ENCODE measurements at regions not wholly inside any gene's neighbourhood (a gene's known extent, or its start where the extent isn't known, plus 50 kb on each side); places are given as distances from the start of the nearest gene placed in this dataset.

DNA sequence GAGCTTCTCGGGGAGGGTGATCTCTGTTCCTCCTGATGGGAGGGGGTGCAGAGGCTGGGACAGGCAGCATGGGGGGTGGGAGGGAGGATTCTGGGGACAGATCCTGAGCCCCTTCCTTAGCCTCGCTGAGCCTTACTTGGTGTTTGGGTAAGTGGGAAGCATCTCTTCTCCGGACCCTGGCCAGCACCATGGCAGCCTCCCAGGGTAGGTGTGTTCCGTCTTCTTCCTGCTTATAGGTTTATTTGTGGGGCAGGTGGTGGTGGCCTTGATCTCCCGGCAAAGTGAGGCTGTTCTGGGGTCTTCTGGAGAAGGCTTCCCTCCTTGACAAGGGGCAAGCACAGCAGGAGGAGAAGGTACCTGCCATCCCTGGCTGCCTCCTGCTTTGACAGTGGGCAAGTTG lies 226.9 kb downstream of the GLRX3 start:
- TF ChIP-seq, protein P1, sequence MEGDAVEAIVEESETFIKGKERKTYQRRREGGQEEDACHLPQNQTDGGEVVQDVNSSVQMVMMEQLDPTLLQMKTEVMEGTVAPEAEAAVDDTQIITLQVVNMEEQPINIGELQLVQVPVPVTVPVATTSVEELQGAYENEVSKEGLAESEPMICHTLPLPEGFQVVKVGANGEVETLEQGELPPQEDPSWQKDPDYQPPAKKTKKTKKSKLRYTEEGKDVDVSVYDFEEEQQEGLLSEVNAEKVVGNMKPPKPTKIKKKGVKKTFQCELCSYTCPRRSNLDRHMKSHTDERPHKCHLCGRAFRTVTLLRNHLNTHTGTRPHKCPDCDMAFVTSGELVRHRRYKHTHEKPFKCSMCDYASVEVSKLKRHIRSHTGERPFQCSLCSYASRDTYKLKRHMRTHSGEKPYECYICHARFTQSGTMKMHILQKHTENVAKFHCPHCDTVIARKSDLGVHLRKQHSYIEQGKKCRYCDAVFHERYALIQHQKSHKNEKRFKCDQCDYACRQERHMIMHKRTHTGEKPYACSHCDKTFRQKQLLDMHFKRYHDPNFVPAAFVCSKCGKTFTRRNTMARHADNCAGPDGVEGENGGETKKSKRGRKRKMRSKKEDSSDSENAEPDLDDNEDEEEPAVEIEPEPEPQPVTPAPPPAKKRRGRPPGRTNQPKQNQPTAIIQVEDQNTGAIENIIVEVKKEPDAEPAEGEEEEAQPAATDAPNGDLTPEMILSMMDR (optimal IDR thresholded peaks at IDR 0.05 in 1 of 3, IDR thresholded peaks at IDR 0.05 in 1 of 3, conservative IDR thresholded peaks at IDR 0.05 in 1 of 3; ENCODE audit: extremely low read depth in 1 of 3, insufficient read depth in 2 of 3, low read length in 3 of 3), result no peak
- TF ChIP-seq EZH2 (IDR thresholded peaks at IDR 0.05; ENCODE audit: low read length), result no peak
- H3K4me3 ChIP-seq (ENCODE audit: control insufficient read depth in 2 of 3, extremely low read depth in 1 of 3, insufficient read depth in 2 of 3, low read depth in 1 of 3, low read length in 3 of 3), result no peak overlapping the region
- H3K27ac ChIP-seq (ENCODE audit: control insufficient read depth, insufficient read depth, low read length), result no peak overlapping the region
- no peak overlapping the region for H3K9ac ChIP-seq (ENCODE audit: control insufficient read depth, extremely low read depth, insufficient read depth, low read length)
- H4K20me1 ChIP-seq (ENCODE audit: control insufficient read depth, extremely low read depth, insufficient read depth, low read length), result no peaks in the 10 kb centered on the region
- H3K9me3 ChIP-seq (ENCODE audit: control insufficient read depth, low read depth, low read length), result peaks cover 11% of the 10 kb centered on the region
- H3K4me1 ChIP-seq (ENCODE audit: control insufficient read depth, extremely low read depth, insufficient read depth, low read length), result no peaks in the 10 kb centered on the region
- H2AFZ ChIP-seq (ENCODE audit: control insufficient read depth, low read length), result no peak overlapping the region
- dilution Hi-C loops (cut with MboI; ENCODE audit: extremely low pct_ligation_motif_present, low sequenced_read_pairs), result no loop called here
- H3K4me2 ChIP-seq (ENCODE audit: control insufficient read depth, extremely low read depth, insufficient read depth, low read depth, low read length), result no peak overlapping the region
- no peak for DNase-seq (ENCODE audit: low read depth, low spot score)
- no peaks in the 10 kb centered on the region for H3K36me3 ChIP-seq (ENCODE audit: control insufficient read depth in 2 of 2, extremely low read depth in 1 of 2, insufficient read depth in 2 of 2, low read length in 2 of 2)
- H3K9me1 ChIP-seq (ENCODE audit: control insufficient read depth, extremely low read depth, insufficient read depth, low read length), result no peaks in the 10 kb centered on the region
- FAIRE-seq, result no peak
- H3K27me3 ChIP-seq (ENCODE audit: control insufficient read depth, extremely low read depth, insufficient read depth, low read length), result no peaks in the 10 kb centered on the region
- H3K79me2 ChIP-seq (ENCODE audit: control insufficient read depth, insufficient read depth, low read length), result no peaks in the 10 kb centered on the region

DNA sequence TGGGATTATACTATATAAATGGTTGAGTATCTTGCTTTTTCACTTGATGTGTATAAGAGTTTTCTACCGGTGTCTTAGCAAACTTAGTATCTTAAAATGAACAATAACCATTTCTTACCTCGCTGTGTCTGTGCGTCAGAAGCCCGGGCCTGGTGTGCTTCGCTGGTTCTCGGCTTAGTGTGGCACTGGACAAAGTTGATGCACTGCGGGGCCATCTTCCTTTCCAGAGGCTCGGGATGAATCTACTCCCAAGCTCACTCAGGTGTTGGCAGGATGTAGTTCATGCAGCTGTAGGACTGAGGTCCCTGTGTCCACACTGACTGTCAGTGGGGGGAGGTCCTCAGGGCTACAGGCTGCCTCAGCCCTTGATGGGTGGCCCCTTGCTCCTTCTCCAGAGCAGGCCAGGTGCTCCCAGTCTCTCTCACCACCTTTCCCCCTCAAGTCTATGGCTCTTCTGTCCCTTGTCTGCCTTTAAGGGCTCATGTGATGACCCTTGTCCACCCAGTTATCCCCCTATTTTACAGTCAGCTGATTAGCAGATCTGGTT lies 227.8 kb downstream of the GLRX3 start:
- FAIRE-seq, result no peak
- no peaks in the 10 kb centered on the region for H3K36me3 ChIP-seq (ENCODE audit: control insufficient read depth in 2 of 2, extremely low read depth in 1 of 2, insufficient read depth in 2 of 2, low read length in 2 of 2)
- dilution Hi-C loops (cut with MboI; ENCODE audit: extremely low pct_ligation_motif_present, low sequenced_read_pairs), result no loop called here
- no peak overlapping the region for H3K27ac ChIP-seq (ENCODE audit: control insufficient read depth, insufficient read depth, low read length)
- H3K9me1 ChIP-seq (ENCODE audit: control insufficient read depth, extremely low read depth, insufficient read depth, low read length), result no peaks in the 10 kb centered on the region
- peaks cover 12% of the 10 kb centered on the region for H3K9me3 ChIP-seq (ENCODE audit: control insufficient read depth, low read depth, low read length)
- no peaks in the 10 kb centered on the region for H3K4me1 ChIP-seq (ENCODE audit: control insufficient read depth, extremely low read depth, insufficient read depth, low read length)
- H4K20me1 ChIP-seq (ENCODE audit: control insufficient read depth, extremely low read depth, insufficient read depth, low read length), result no peaks in the 10 kb centered on the region
- no peaks in the 10 kb centered on the region for H3K79me2 ChIP-seq (ENCODE audit: control insufficient read depth, insufficient read depth, low read length)
- H3K4me2 ChIP-seq (ENCODE audit: control insufficient read depth, extremely low read depth, insufficient read depth, low read depth, low read length), result no peak overlapping the region
- no peak for TF ChIP-seq EZH2 (IDR thresholded peaks at IDR 0.05; ENCODE audit: low read length)
- TF ChIP-seq, protein P1 (optimal IDR thresholded peaks at IDR 0.05 in 1 of 3, IDR thresholded peaks at IDR 0.05 in 1 of 3, conservative IDR thresholded peaks at IDR 0.05 in 1 of 3; ENCODE audit: extremely low read depth in 1 of 3, insufficient read depth in 2 of 3, low read length in 3 of 3), result no peak
- no peaks in the 10 kb centered on the region for H3K27me3 ChIP-seq (ENCODE audit: control insufficient read depth, extremely low read depth, insufficient read depth, low read length)
- no peak overlapping the region for H3K9ac ChIP-seq (ENCODE audit: control insufficient read depth, extremely low read depth, insufficient read depth, low read length)
- DNase-seq (ENCODE audit: low read depth, low spot score), result no peak
- H2AFZ ChIP-seq (ENCODE audit: control insufficient read depth, low read length), result no peak overlapping the region
- no peak overlapping the region for H3K4me3 ChIP-seq (ENCODE audit: control insufficient read depth in 2 of 3, extremely low read depth in 1 of 3, insufficient read depth in 2 of 3, low read depth in 1 of 3, low read length in 3 of 3)
